ENCODE measurements at regions not wholly inside any gene's neighbourhood (a gene's known extent, or its start where the extent isn't known, plus 50 kb on each side); places are given as distances from the start of the nearest gene placed in this dataset.

DNA sequence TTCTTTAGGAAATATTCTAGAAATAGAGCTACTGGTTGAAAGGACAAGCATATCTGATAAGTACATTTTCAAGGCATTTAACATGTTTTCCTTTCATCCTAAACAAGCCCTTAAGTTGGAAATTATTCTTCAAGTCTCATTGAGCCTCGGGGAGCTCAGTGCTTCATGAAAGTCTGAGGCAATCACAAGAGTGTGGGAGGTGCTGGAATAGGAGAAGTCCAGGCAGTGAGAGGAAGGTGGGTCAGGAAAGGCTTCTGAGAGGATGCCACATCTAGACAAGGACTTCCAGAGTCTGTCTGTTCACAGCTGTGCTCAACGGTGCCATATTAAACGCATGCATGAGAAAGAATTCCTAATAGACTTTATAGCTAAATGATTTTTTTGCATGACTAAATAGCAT is 69.8 kb downstream of the CD83 start:
- TF ChIP-seq CTCF (IDR thresholded peaks at IDR 0.05), result no peak

- no peak for TF ChIP-seq CTCF (IDR thresholded peaks at IDR 0.05)
Observed at GRCh38 chr6:14189074-14189473, 71.5 kb downstream of the CD83 start.

DNA sequence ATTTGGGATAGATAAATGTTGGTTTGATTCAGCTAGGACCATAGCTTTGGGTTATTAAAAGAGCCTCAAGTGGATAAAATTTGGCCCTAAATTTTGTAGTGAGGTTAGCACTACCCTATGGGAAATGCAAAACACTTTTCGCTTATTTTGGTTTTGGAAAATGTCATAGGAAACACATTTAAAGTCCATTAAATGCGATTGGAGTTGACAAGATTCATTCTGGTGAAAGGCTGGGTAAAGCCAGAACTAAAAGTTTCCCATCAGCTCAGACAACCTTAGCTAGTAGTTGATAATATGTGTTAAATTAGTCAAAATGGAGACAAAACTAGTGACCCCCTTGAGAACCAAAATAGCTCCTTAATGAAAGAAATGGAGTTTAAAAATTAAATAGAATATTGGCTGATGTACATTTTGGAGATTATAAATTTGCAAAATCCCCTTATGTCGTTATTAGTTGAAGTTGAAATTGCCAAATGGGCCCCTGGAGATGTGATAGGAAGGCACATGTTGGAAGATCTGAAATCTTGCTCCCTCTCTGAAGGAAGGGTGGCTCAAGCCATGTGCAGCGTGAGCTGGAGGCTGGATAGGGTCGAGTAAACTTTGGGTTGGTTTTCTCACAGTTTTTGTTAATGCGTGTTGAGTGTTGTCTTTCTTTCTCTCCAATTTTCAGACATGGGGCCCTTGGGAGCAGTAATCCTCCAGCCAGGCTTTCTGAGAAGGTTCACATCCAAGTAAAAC is 72.8 kb downstream of the CD83 start:
- no peak for TF ChIP-seq CTCF (IDR thresholded peaks at IDR 0.05)

- TF ChIP-seq CTCF (IDR thresholded peaks at IDR 0.05), result no peak
Observed at GRCh38 chr6:14190929-14191224, 73.3 kb downstream of the CD83 start.

- no peak for TF ChIP-seq CTCF (IDR thresholded peaks at IDR 0.05)
Observed at GRCh38 chr6:14191761-14192160, 74.2 kb downstream of the CD83 start.

- TF ChIP-seq CTCF (IDR thresholded peaks at IDR 0.05), result no peak; the same call in 1 of the 2 replicates
Observed at GRCh38 chr6:14192216-14192788, 74.7 kb downstream of the CD83 start.

DNA sequence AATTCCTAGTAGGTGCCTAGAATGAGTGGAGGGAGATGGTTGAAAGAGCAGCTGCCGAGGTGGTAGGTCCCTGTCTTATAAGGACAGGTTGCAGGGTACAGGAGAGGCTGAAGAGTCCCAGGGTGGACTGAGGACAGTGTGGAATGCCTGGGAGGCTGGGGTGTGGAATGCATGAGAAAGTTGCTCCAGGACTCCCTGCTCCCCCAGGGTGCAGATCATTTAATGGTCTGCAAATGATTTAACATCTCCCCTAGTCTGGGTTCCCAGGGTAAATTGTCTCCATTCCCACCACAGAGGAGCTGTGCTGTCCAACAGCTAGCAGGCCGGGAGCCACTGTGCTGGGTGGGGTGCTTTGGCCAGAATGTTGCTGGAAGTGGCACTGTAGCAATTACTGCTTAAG is 76.0 kb downstream of the CD83 start:
- no peak for TF ChIP-seq CTCF (IDR thresholded peaks at IDR 0.05)

GRCh38 chr6:14194483-14194882 is 76.9 kb downstream of the CD83 start:
- TF ChIP-seq CTCF (IDR thresholded peaks at IDR 0.05), result no peak
